Smooth muscle cell (in vitro differentiated cells): ENCODE measurements at regions not wholly inside any gene's neighbourhood (a gene's known extent, or its start where the extent isn't known, plus 50 kb on each side); places are given as distances from the start of the nearest gene placed in this dataset.

Source experiments
- DNase-seq: peaks from one replicate; lab custom pipeline; 2025; ENCODE audit not compliant: unreplicated experiment; lab: John Stamatoyannopoulos, UW
- H2AFZ ChIP-seq: fragments of 200-600 bp; sonication (generic); 2 replicates; pipeline ENCODE4 v1.6.0; 2016; ENCODE audit warnings: antibody characterized with exemption, low read depth, mild to moderate bottlenecking
- H3F3A ChIP-seq: fragments of 200-600 bp; sonication (generic); 2 replicates; pipeline ENCODE4 v1.6.0; 2017; ENCODE audit warnings: antibody characterized with exemption, low read depth
- H3K27ac ChIP-seq: fragments of 200-600 bp; sonication (generic); 2 replicates; pipeline ENCODE4 v1.5.1; 2016; ENCODE audit warnings: low read depth, mild to moderate bottlenecking
- H3K27me3 ChIP-seq: fragments of 200-600 bp; sonication (generic); 2 replicates; pipeline ENCODE4 v1.6.1; 2016; ENCODE audit warnings: low read depth, mild to moderate bottlenecking
- H3K36me3 ChIP-seq: fragments of 200-600 bp; sonication (generic); 2 replicates; pipeline ENCODE4 v1.5.1; 2016; ENCODE audit warnings: low read depth
- H3K4me1 ChIP-seq: fragments of 200-600 bp; sonication (generic); 2 replicates; pipeline ENCODE4 v1.5.1; 2016; ENCODE audit warnings: low read depth
- H3K4me2 ChIP-seq: fragments of 200-600 bp; sonication (generic); 2 replicates; pipeline ENCODE4 v1.6.0; 2016; ENCODE audit warnings: mild to moderate bottlenecking
- H3K4me3 ChIP-seq: fragments of 200-600 bp; sonication (generic); 2 replicates; pipeline ENCODE4 v1.5.1; 2016; ENCODE audit warnings: mild to moderate bottlenecking
- H3K79me2 ChIP-seq: fragments of 200-600 bp; sonication (generic); 2 replicates; pipeline ENCODE4 v1.6.0; 2016; ENCODE audit warnings: low read depth, mild to moderate bottlenecking
- H3K9ac ChIP-seq: fragments of 200-600 bp; sonication (generic); 2 replicates; pipeline ENCODE4 v1.6.0; 2016; ENCODE audit warnings: low read depth
- H3K9me3 ChIP-seq: fragments of 200-600 bp; sonication (generic); replicated peaks from 2 replicates; pipeline ENCODE4 v1.5.1; 2016; ENCODE audit warnings: low read depth
- H4K20me1 ChIP-seq: fragments of 200-600 bp; sonication (generic); 2 replicates; pipeline ENCODE4 v1.6.0; 2016; ENCODE audit warnings: low read depth
- CTCF ChIP-seq: fragments of 200-600 bp; sonication (generic); IDR thresholded peaks from 2 replicates; pipeline ENCODE4 v1.5.1; 2017; ENCODE audit warnings: borderline replicate concordance, mild to moderate bottlenecking, antibody characterized with exemption; ENCODE audit not compliant: insufficient read depth, poor library complexity, severe bottlenecking
- WGBS: methylation state at CpG from one replicate; pipeline ENCODE4 v1.1.7; 2016; ENCODE audit warnings: low lambda C conversion rate; 5-methylcytosine and 5-hydroxymethylcytosine counted together

- Histone ChIP-seq H3K9me3 (no peaks in the 10 kb centered on the region), H3F3A (no peaks in the 10 kb centered on the region), H3K36me3 (no peaks in the 10 kb centered on the region), H3K9ac (no peak overlapping the region), H3K4me3 (no peak overlapping the region), H4K20me1 (no peaks in the 10 kb centered on the region), H3K27me3 (no peaks in the 10 kb centered on the region), H3K79me2 (no peaks in the 10 kb centered on the region), H3K27ac (no peak overlapping the region), H2AFZ (no peak overlapping the region), H3K4me2 (no peak overlapping the region), H3K4me1 (peaks cover 6% of the 10 kb centered on the region)
- no peak for DNase-seq
- 97% methylated on average over 10 of the region's 10 CpGs for WGBS
- TF ChIP-seq CTCF = no peak
Observed at GRCh38 chr18:45317948-45318640, 297.2 kb upstream of the SLC14A2 start.

DNA sequence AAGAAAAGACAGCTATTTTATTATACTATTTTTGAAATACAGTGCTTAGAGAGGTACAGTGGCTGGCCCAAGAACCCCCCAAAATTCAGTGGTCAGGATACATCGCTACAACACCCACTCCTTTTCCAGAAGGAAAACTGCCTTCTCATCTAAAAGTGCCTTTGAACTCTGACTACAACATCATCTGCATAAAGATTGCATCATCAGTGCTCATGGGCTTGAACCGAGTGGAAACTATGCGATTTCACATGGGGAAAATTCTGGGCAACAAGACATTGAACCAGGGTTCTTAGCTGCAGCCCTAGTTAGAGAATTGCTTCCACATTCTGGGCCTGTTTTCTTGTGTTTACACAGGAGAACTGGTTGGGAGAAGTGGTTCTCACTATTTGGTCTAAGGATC is 294.6 kb upstream of the SLC14A2 start:
- no peak overlapping the region for H2AFZ ChIP-seq
- no peaks in the 10 kb centered on the region for H4K20me1 ChIP-seq
- no peak overlapping the region for H3K9ac ChIP-seq
- no peak overlapping the region for H3K4me3 ChIP-seq
- H3K4me1 ChIP-seq = peaks cover 31% of the 10 kb centered on the region
- H3K36me3 ChIP-seq = no peaks in the 10 kb centered on the region
- no peak for DNase-seq
- WGBS = 33% methylated on average over 3 of the region's 3 CpGs
- TF ChIP-seq CTCF = no peak
- H3F3A ChIP-seq = no peaks in the 10 kb centered on the region
- no peaks in the 10 kb centered on the region for H3K27me3 ChIP-seq
- H3K27ac ChIP-seq = no peak overlapping the region
- no peaks in the 10 kb centered on the region for H3K79me2 ChIP-seq
- H3K4me2 ChIP-seq = peak overlapping the region; percentile 34
- no peaks in the 10 kb centered on the region for H3K9me3 ChIP-seq

GRCh38 chr18:45321520-45321919 is 293.8 kb upstream of the SLC14A2 start:
- no peak for TF ChIP-seq CTCF
- Histone ChIP-seq H3K4me2 (peak overlapping the region; percentile 34), H3K36me3 (no peaks in the 10 kb centered on the region), H3K79me2 (no peaks in the 10 kb centered on the region), H3K9ac (no peak overlapping the region), H2AFZ (peak overlapping the region; percentile 15), H3K4me3 (no peak overlapping the region), H3K9me3 (no peaks in the 10 kb centered on the region), H3K4me1 (peaks cover 31% of the 10 kb centered on the region), H3K27ac (no peak overlapping the region), H3F3A (no peaks in the 10 kb centered on the region), H4K20me1 (no peaks in the 10 kb centered on the region), H3K27me3 (no peaks in the 10 kb centered on the region)
- DNase-seq = no peak
- WGBS = 34% methylated on average over 8 of the region's 8 CpGs

- H3K27ac ChIP-seq = no peak overlapping the region
- 91% methylated on average over 4 of the region's 4 CpGs for WGBS
Observed at GRCh38 chr18:45322343-45322742, 292.9 kb upstream of the SLC14A2 start.

More at GRCh38 chr18:45322343-45322742, 292.9 kb upstream of the SLC14A2 start:
- H3K27me3 ChIP-seq = no peaks in the 10 kb centered on the region
- H3K4me1 ChIP-seq = peaks cover 31% of the 10 kb centered on the region
- H3K9me3 ChIP-seq = no peaks in the 10 kb centered on the region
- no peak overlapping the region for H3K9ac ChIP-seq
- H3K4me3 ChIP-seq = no peak overlapping the region
- no peaks in the 10 kb centered on the region for H4K20me1 ChIP-seq
- no peak overlapping the region for H3K4me2 ChIP-seq
- no peak for TF ChIP-seq CTCF
- no peaks in the 10 kb centered on the region for H3K36me3 ChIP-seq
- DNase-seq = no peak
- H2AFZ ChIP-seq = no peak overlapping the region
- no peaks in the 10 kb centered on the region for H3K79me2 ChIP-seq
- no peaks in the 10 kb centered on the region for H3F3A ChIP-seq
